Cardiac muscle cell (in vitro differentiated cells and primary cell): ENCODE measurements at regions not wholly inside any gene's neighbourhood (a gene's known extent, or its start where the extent isn't known, plus 50 kb on each side); places are given as distances from the start of the nearest gene placed in this dataset.

Source experiments
- DNase-seq, 2 donors: peaks; one replicate each; pipeline versions ENCODE4 v3.0.0 to v3.0.0-alpha.2; 2010 to 2017; ENCODE audit warnings: low read depth in 1 of 2, low spot score in 1 of 2
- H3K27ac ChIP-seq: fragments of 200-600 bp; sonication (generic); 2 replicates; pipeline ENCODE4 v1.5.1; 2016
- H3K27me3 ChIP-seq: fragments of 200-600 bp; sonication (generic); 2 replicates; pipeline ENCODE4 v1.6.0; 2016; ENCODE audit warnings: control low read depth
- H3K36me3 ChIP-seq: fragments of 200-600 bp; sonication (generic); 2 replicates; pipeline ENCODE4 v1.5.1; 2016; ENCODE audit warnings: control low read depth
- H3K4me1 ChIP-seq: fragments of 200-600 bp; sonication (generic); 2 replicates; pipeline ENCODE4 v1.8.1; 2017; ENCODE audit warnings: low read depth, mild to moderate bottlenecking, mixed run types
- H3K4me3 ChIP-seq: fragments of 200-600 bp; sonication (generic); 2 replicates; pipeline ENCODE4 v1.5.1; 2016; ENCODE audit warnings: mild to moderate bottlenecking
- H3K9me3 ChIP-seq: fragments of 200-600 bp; sonication (generic); 2 replicates; pipeline ENCODE4 v1.5.1; 2017; ENCODE audit warnings: low read depth, mild to moderate bottlenecking, control low read depth
- CTCF ChIP-seq: IDR thresholded peaks from 2 replicates; pipeline ENCODE4 v1.5.1; 2012; ENCODE audit warnings: low read depth, mild to moderate bottlenecking, low read length

DNA sequence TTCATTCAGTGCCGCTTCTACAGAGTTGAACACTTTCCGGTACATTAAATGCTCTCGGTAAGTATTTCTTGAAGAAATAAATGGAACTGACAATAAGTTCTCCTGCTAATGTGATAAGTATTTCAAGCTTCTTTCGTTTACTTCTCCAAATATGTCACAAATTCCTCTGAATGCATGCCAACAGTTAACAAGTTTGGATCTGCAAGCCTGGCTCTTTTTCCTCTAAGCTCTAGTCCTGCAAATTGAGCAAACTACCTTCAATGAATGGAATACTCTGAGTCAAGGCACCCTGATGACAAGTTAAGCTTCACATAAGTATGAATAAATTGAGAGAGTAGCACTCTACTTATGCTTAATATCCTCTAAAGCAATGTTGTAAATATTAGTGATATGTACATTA lies 403.6 kb downstream of the PDGFC start:
- Histone ChIP-seq H3K4me3 (no peak overlapping the region), H3K27me3 (no peaks in the 10 kb centered on the region), H3K36me3 (no peaks in the 10 kb centered on the region), H3K4me1 (no peaks in the 10 kb centered on the region), H3K27ac (no peak overlapping the region), H3K9me3 (no peaks in the 10 kb centered on the region)
- TF ChIP-seq CTCF = no peak
- DNase-seq = no peak

- Histone ChIP-seq H3K27me3 (no peaks in the 10 kb centered on the region), H3K4me3 (no peak overlapping the region), H3K4me1 (no peaks in the 10 kb centered on the region), H3K9me3 (no peaks in the 10 kb centered on the region), H3K36me3 (no peaks in the 10 kb centered on the region), H3K27ac (no peak overlapping the region)
- TF ChIP-seq CTCF = no peak
- DNase-seq = no peak
Measured at GRCh38 chr4:156560701-156561100, 410.9 kb downstream of the PDGFC start.

GRCh38 chr4:156559346-156559745 lies 412.3 kb downstream of the PDGFC start:
- Histone ChIP-seq H3K36me3 (no peaks in the 10 kb centered on the region), H3K27me3 (no peaks in the 10 kb centered on the region), H3K4me3 (no peak overlapping the region), H3K9me3 (no peaks in the 10 kb centered on the region), H3K27ac (no peak overlapping the region), H3K4me1 (no peaks in the 10 kb centered on the region)
- no peak for DNase-seq
- no peak for TF ChIP-seq CTCF

- no peaks in the 10 kb centered on the region for H3K4me1 ChIP-seq
- no peak overlapping the region for H3K27ac ChIP-seq
- no peaks in the 10 kb centered on the region for H3K36me3 ChIP-seq
- H3K4me3 ChIP-seq = no peak overlapping the region
- no peaks in the 10 kb centered on the region for H3K9me3 ChIP-seq
- H3K27me3 ChIP-seq = no peaks in the 10 kb centered on the region
- TF ChIP-seq CTCF = no peak
- DNase-seq = no peak
Measured at GRCh38 chr4:156558373-156559025, 413.1 kb downstream of the PDGFC start.

GRCh38 chr4:156557920-156558319 lies 413.7 kb downstream of the PDGFC start:
- Histone ChIP-seq H3K4me3 (no peak overlapping the region), H3K4me1 (no peaks in the 10 kb centered on the region), H3K36me3 (no peaks in the 10 kb centered on the region), H3K27me3 (no peaks in the 10 kb centered on the region), H3K9me3 (no peaks in the 10 kb centered on the region), H3K27ac (no peak overlapping the region)
- no peak for DNase-seq
- no peak for TF ChIP-seq CTCF
